GM21423 (cell line): ENCODE measurements at regions not wholly inside any gene's neighbourhood (a gene's known extent, or its start where the extent isn't known, plus 50 kb on each side); places are given as distances from the start of the nearest gene placed in this dataset.
"Not testable (repeated sequence)": the region's sequence is repeated elsewhere in the genome, so short reads cannot be mapped to it uniquely, and the experiment has no call there.

Experiments
- ATAC-seq: cut with Tn5 transposase; IDR thresholded peaks from one replicate; pipeline ENCODE4 v1.9.1; 2021; ENCODE audit warnings: mild to moderate bottlenecking, moderate library complexity; ENCODE audit not compliant: unreplicated experiment

DNA sequence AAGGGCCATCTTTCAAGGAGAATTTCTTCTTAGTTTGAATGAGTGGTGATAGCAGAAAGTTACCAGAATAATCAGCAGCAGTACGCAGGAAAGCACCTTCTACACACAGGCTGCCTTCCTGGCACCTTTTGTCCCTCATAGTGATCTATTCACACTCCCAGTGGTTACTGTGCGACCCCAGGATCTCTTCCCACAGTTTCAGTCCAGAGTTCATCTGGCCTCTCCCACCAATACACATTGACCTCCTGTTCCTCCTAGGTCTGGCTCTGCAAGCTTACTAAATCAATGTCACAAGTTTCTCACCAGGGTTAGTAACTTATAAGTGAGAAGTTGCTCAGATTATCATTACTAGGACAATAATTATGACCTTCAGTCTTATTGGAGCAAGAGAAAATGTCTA, 99.1 kb upstream of the PIK3R1 start:
- no peak for ATAC-seq

DNA sequence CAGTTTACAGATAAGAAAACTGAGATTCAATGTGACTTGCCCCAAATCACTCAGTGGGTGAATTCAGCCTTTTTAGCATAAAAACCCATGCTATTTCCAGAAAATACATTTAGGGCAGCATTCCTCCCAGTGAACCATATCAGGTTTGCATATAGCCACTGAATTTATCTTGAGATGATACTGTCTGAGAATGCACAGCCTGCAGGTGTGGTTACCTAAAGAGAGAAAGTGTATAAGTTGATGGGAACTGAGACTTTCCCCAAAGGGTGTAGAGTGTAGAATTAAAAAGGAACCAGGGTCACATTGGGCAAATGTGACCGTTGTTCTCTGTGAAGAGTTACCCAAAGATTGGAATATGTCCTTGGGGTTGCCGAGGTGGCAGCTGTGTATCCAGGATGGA, 100.0 kb upstream of the PIK3R1 start:
- no peak for ATAC-seq

DNA sequence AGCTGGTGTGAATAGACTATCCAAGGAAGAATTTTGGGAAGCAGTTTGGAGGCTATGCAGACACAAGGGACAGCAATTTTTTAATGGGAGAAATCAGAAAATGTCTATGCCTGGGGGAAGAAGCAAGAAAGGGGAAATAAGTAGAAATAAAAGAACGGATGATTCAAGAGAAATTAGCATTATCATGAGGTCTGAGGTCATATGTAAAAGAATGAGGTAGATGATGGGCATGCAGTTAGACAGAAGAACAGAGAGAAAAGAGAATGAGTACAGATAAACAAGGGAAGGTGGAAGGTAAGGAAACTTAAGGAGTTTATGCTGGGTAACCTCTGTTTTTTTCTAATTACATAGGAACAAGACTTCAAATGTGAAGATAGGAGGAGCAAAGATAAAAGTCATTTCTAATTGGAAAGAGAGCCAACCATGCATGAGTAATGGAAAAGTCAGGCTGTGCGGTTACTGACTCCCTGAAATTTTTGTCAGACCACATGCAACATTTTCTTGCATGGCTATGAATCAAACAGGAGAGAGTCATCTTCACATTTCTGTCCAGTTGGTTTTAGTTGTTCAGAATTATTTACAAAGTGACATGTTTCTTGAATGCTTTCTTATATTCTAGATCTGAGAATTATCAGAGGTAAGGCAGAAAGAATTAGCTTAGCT, 101.0 kb upstream of the PIK3R1 start:
- ATAC-seq, result no peak

DNA sequence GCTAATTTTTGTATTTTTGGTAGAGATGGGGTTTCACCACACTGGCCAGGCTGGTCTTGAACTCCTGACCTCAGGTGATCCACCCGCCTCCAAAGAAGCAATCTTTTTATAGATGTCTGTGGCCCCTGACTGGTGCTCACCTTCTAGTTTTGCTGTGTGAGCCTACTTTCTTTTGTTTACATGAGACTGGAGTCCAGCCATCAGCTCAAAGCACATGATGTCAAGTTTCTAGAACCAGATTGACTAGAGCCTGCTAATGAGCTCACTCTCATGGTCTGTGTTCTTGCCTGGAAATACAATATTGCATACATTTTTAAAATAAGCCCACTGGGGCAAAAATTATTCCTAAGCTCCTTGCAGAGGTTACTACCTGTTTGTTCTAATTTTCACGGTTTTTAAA, 102.9 kb upstream of the PIK3R1 start:
- no peak for ATAC-seq

DNA sequence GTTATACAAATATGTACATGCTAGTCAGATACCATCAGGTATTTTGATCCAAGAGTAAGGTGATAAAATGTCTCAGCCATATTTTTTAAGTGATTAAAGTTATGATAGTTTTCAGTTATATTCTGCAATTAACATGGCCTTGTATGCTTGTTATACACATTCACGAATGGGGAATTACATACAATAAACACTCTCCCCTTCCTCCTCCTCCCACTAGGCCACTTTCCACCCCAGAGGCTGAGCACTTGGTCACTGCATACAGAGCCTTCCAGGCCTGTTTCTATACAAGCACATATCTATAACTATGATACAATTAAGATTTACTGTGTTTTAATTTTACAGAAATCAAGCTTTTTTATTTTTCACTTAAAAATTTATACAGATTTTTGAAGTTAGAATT, 104.7 kb upstream of the PIK3R1 start:
- no peak for ATAC-seq

DNA sequence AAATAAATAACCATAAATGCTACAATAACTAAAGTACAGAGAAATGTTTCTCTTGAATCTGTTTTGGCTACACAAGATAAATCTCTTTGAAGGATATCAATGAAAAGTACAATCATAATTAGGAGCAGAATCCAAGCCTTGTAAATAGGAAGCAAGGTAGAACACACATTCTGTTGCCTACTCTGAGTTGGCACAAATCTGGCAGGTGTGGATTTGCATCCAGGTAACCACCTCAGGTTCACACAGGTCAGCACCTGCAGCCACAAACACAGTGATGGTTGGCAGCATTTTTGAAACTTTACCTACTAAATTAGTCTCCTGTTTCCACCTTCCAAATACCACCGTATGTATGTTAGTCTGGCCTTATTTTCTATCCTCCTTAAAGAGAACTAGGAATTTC, 105.3 kb upstream of the PIK3R1 start:
- no peak for ATAC-seq

DNA sequence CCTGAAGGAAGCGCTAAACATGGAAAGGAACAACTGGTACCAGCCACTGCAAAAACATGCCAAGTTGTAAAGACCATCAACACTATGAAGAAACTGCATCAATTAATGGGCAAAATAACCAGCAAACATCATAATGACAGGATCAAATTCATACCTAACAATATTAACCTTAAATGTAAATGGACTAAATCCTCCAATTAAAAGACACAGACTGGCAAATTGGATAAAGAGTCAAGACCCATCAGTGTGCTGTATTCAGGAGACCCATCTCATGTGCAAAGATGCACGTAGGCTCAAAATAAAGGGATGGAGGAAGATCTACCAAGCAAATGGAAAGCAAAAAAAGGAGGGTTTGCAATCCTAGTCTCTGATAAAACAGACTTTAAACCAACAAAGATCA, 111.3 kb upstream of the PIK3R1 start:
- ATAC-seq, result not testable (repeated sequence)

DNA sequence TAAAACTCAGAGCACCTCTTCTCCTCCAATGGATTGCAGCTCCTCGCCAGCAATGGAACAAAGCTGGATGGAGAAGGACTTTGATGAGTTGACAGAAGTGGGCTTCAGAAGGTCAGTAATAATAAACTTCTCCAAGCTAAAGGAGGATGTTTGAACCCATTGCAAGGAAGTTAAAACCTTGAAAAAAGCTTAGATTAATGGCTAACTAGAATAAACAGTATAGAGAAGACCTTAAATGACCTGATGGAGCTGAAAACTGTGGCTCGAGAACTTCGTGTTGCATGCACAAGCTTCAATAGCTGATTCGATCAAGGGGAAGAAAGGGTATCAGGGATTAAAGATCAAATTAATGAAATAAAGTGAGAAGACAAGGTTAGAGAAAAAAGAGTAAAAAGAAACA, 112.3 kb upstream of the PIK3R1 start:
- ATAC-seq, result not testable (repeated sequence)

DNA sequence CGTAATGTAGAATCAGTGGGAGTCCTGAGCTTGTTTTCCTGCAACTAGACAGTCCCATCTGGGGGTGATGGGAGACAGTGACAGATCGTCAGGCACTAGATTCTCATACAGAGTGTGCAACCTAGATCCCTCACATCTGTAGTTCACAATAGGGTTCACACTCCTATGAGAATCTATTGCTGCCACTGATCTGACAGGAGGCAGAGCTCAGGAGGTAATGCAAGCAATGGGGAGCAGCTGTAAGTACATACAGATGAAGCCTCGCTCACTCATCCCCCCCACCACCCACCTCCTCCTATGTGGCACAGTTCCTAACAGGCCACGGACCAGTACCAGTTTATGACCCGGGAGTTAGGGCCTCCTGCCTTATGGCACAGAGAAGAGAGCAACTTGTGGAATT, 116.2 kb upstream of the PIK3R1 start:
- no peak for ATAC-seq

DNA sequence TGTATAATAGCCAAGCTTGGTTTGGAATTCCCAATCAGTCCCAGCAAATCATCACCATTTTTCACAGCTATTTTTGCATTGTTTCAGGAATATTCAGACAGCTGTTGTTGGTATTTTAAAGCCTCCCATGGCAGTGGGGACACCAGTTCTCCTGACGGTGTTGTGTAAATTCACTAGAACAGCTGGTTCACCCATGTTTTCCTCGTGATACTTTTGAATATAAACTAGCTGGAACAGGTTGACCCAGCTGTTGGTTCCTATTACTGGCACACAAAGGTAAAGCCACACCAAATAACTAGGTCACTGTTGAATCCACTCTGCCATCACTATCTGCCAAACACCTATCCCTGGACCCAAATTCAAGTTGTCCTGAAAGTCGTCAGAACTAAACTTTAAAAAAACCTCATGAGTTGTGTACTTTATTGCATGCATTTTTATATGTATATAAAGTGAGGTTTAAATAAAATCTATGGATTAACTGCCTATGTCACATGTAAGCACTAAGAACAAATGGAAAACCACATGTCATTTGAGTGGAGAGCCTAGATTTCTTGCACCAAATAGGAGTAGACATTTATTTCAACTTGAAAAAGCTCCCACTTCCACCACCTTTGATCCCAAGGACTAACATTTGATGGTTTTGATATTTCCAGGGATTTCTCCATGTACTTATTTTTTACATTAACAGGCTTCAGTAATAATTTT, 121.9 kb upstream of the PIK3R1 start:
- ATAC-seq, result no peak

DNA sequence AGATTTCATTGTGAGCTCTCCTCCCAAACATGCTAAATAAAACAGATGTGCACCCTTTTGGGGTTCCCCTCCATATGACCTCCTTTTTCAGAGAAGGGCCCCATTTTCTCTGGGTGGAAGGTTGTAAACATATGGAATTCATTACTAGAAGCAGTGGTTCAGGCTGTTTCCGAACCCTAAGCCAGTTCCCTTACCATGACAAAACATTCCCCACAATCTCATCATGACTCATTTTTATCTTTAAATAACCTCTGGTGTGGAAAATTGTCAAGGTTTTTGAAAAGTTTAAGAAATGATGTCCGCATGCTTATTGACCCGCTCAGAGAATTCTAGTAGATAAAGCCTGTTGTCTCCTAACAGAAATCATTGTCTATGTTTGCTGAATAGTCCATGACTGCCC, 127.3 kb upstream of the PIK3R1 start:
- ATAC-seq, result no peak

DNA sequence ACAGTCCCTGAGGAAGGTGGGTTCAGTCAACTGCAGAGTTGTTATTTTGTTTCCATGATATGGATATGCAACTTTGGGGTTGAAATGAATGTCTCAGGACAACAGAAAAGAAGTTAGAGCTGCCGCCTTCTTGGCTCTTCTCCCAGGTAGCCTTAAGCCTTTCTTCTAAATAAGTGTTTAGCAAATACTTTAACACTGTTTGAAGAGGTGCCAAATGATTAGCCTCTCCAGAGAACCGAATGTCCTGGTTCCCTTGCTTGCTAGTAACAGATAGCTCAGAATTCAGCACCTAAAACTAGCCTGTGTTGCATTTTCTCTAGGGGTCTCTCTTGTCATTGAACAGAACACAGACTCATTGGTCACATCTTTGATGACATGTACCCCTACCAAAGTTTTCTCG, 127.7 kb upstream of the PIK3R1 start:
- ATAC-seq, result no peak

DNA sequence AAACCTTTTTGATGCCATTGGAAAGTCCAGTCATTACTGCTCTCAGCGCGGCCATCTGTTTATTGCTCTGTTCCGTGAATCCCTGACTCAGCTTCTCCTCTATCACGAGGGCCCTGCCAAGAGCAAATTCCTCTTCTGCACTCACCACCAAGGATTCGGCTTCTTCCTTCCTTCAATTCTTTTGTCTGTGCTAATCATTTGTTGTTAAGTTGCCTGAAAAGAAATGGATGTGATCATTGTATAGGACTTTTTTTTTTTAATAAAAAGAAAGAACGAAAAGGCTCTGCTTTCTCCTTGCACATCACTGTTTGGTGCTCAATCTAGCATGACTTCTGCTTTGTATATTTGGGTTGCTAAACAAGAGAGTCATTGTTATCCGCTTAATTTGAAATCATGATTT, 128.7 kb upstream of the PIK3R1 start:
- ATAC-seq, result no peak

DNA sequence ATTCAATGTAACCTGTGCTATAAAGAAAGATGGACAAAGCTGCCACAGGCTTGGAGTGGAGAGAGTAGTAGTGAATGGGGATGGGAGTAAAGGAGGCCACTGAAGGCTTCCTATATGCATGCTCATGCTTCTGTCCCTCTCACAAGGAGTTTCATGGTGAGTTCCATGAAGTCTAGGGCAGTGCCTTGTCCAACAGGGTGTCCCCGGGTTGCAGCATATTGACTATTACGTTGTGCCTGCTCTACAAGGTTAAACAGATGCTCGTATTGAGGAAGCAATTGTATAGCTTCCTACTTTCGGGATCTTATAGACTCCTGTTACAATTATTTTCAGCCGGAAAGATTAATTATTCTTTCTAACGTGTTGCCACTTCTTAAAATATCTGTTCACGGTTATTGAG, 129.1 kb upstream of the PIK3R1 start:
- ATAC-seq, result no peak

DNA sequence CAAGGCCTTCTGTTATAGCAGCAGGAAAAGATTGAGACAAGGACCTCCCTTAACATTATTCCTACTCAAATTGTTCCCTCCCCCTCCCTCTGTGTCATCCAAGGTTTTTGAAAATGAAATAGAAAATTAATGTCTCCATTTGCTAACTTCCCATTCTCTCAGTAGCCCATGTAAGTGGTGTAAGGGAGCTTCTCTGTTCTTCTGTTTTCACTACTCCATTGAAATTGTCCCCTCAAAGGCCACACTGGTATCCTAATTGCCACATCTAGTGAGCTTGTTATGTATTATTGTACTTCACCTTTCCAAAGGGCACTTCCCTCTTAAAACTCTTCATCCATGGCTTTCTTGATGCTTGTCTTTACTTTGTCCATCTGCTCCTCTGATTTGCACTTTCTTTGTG, 131.2 kb upstream of the PIK3R1 start:
- ATAC-seq, result no peak

DNA sequence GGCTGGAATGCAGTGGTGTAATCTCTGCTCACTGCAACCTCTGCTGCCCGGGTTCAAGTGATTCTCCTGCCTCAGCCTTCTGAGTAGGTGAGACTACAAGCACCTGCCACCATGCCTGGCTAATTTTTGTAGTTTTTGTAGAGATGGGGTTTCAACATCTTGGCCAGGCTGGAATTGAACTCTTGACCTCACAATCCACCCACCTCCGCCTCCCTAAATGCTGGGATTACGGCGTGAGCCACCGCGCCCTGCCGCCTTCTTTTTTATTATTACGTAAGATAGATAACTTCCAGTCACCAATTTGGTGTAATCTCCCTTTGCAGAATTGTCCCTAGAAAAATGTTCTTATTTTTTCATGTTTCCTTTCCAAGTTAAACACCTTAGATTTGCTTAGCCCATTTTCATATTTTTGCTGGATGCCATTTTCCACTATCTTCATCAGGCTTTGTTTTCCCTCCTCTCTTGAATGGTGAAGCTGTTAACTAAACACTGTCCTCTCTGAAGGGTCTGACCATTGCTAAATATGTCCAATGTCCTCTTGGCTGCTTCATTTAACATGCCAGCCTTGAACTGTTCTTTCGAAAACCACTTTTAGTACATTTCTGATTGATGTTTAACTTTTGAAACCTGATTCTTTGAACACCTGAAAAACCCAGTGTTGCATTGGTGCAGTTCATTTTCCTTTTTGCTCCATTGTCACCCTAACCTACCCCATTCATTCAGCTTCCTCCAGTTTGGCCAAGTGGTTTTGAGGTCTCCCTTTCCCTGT, 135.1 kb upstream of the PIK3R1 start:
- no peak for ATAC-seq

DNA sequence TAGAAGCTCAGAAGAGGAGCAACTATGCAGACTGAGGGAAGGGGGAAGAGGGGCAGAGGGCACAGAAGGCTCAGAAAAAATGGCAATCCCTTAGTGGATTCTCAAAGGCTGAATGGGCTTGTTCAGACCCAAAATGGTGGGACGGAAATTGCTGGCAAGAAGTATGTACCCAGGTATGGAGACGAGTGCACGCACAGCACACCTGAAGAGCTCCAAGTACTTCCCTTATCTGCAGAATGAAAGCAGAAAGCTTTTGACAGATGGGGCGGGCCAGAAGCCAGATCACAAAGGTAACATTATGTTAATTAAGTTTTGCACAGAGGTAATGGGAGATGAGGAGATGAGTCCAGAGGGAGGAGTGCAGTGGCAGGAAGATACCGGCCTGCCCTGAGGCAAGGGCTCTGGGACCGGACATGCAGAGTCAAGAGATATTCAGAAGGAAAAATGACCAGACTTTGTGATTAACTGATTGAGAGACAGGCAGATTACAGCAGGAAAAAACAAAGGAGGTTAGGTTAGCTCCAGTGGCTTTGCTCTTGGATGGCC, 138.1 kb upstream of the PIK3R1 start:
- no peak for ATAC-seq

DNA sequence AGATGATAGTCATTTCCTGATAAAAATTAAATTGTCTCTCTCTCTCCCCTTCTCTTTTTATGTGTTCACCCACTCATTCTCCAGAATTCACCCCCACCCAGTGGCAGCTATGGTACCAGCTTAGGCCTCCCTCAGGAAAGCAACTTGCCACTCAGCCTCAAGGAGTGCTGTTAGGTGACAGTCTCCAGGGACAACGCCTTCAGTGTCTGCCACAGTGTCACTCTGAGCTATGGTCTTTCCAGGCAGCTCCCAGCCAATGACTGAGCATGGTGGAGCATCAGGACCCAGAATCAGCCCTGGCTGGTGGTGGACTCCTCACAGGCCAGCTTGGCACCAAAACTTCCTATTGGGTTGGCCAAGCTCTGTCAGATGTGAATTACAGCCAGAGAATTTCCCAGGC, 140.9 kb upstream of the PIK3R1 start:
- ATAC-seq, result no peak

DNA sequence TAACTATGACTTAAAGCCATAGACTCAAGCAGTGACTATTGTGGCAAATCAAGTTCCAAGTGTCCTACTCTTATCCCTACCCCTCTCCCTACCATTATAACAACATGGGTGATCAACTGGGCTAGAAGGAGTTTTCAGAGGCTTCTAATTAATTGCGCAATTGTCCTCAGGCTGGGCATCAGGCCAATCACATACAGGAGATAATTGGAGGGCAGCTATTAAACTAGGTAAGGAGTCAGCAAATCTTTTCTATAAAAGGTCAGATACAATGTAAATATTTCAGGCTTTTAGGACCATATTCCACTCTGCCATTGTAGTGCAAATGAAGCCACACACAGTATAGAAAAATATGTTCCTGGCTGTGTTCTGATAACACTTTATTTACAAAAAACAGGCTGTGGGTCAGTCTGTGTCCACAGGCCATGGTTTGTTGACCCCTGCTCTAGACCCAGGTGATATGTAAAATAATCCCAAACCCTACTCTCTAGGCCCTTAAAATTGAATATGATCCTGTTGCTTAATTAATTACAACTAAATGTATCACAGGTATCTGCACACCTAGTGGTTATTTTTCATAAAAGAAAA, 141.4 kb upstream of the PIK3R1 start:
- no peak for ATAC-seq

DNA sequence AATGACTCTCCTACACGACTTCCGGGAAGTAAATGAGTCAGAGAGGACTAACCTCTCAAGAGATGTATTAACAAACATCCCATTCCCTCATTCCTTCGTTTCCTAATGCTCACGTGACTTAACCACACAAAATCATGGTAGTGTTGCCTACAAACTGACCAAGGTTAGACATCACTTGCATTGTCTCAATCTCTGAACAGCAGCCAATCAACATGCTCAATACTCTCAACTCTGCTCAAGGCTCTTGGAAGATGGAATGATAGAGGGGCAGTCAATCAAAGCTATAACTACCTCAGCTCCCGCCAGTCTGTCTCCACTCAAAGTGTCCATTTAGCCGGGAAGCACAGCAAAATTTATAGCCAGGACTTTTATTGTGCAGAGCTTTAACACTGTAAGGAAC, 143.8 kb upstream of the PIK3R1 start:
- no peak for ATAC-seq

DNA sequence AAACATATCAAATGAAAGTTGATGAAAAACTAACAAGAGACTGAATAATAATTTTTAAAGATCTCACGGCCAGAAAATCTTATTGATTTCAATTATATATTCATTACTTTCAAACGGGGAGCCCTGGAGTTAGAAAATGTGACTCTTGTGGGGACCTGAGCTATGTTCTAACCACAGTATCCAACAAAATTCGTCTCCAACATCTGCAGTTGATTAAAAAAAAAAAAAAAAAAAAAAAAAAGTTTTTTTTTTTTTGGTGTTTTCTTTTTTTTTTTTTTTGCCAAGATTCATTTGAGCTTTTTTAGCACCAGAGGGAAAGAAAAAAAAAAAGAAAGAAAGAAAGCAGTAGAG, 144.3 kb upstream of the PIK3R1 start:
- ATAC-seq, result no peak
